A549 (cell line): ENCODE measurements at regions not wholly inside any gene's neighbourhood (a gene's known extent, or its start where the extent isn't known, plus 50 kb on each side); places are given as distances from the start of the nearest gene placed in this dataset.

Source experiments
- ATAC-seq, 2 experiments: fragments of 200-7000 bp in 1 of 2; fragments of >200 bp in 1 of 2; cut with Nextera tagmentation in 1 of 2; cut with Tn5 transposase in 1 of 2; 3 replicates each; pipeline versions ENCODE4 v1.8.0 to v1.9.1; 2018 to 2020; ENCODE audit warnings: mild to moderate bottlenecking in 1 of 2, moderate library complexity in 1 of 2
- CTCF ChIA-PET: fragments of 300-600 bp; sonication (Branson Sonifier 250); formaldehyde crosslinking; extraction: SDS; loops from one replicate; lab custom pipeline; 2021; ENCODE audit warnings: antibody characterized with exemption, inconsistent platforms; lab: Yijun Ruan, JAX
- POLR2A ChIA-PET: fragments of 350-600 bp; formaldehyde crosslinking; extraction: SDS; loops from one replicate; lab custom pipeline; 2021; ENCODE audit warnings: antibody characterized with exemption, inconsistent platforms; lab: Yijun Ruan, JAX
- DNase-seq, 2 experiments: peaks; one replicate each; pipeline versions ENCODE4 v3.0.0 to v3.0.0-alpha.2; 2011 to 2016; ENCODE audit warnings: low read depth in 1 of 2, low spot score in 1 of 2
- FAIRE-seq: peaks from 2 replicates; lab custom pipeline; 2011; peaks lifted over from hg19 to GRCh38; lab: Jason Lieb, UNC
- H3K27ac ChIP-seq, 2 experiments: fragments of >200 bp; sonication (Bioruptor Twin); formaldehyde crosslinking; 3 replicates each; pipeline ENCODE4 v1.5.1; 2016 to 2017
- H3K4me1 ChIP-seq: fragments of >200 bp; sonication (Bioruptor Twin); formaldehyde crosslinking; 3 replicates; pipeline ENCODE4 v1.6.1; 2016
- H3K4me2 ChIP-seq: fragments of >200 bp; sonication (Bioruptor Twin); formaldehyde crosslinking; 3 replicates; pipeline ENCODE4 v1.6.1; 2016
- H3K4me3 ChIP-seq: fragments of >200 bp; sonication (Bioruptor Twin); formaldehyde crosslinking; 3 replicates; pipeline ENCODE4 v1.5.1; 2016
- H3K9me3 ChIP-seq: fragments of >200 bp; sonication (Bioruptor Twin); formaldehyde crosslinking; 3 replicates; pipeline ENCODE4 v1.6.1; 2016
- CHD4 ChIP-seq: fragments of 200-600 bp; sonication (generic); IDR thresholded peaks from 2 replicates; pipeline ENCODE4 v1.6.1; 2016; ENCODE audit warnings: antibody characterized with exemption, mild to moderate bottlenecking, borderline replicate concordance
- CTCF ChIP-seq: fragments of >200 bp; sonication (Bioruptor Twin); formaldehyde crosslinking; IDR thresholded peaks from 3 replicates; pipeline ENCODE4 v1.5.1; 2016
- E2F6 ChIP-seq: IDR thresholded peaks from 2 replicates; pipeline ENCODE4 v1.6.1; 2012; ENCODE audit warnings: low read depth, borderline replicate concordance
- EP300 ChIP-seq, 2 experiments: fragments of >200 bp; sonication (Bioruptor Twin); formaldehyde crosslinking; IDR thresholded peaks; 2 replicates in 1 of 2; 3 replicates in 1 of 2; pipeline ENCODE4 v1.6.1; 2016 to 2017
- FOXS1 ChIP-seq: fragments of 250-450 bp; sonication (Bioruptor Pico); IDR thresholded peaks from 2 replicates; pipeline ENCODE4 v1.5.0; 2020; ENCODE audit warnings: mild to moderate bottlenecking, moderate library complexity
- GATA3 ChIP-seq: IDR thresholded peaks from 2 replicates; pipeline ENCODE4 v1.6.1; 2012; ENCODE audit warnings: borderline replicate concordance
- HES2 ChIP-seq: fragments of >200 bp; sonication (Bioruptor Twin); formaldehyde crosslinking; IDR thresholded peaks from 2 replicates; pipeline ENCODE4 v1.6.1; 2016
- HOXA7 ChIP-seq: fragments of 250-450 bp; sonication (Bioruptor Pico); IDR thresholded peaks from 2 replicates; pipeline ENCODE4 v1.5.0; 2020; ENCODE audit warnings: mild to moderate bottlenecking, moderate library complexity
- HOXB13 ChIP-seq: fragments of 250-450 bp; sonication (Bioruptor Pico); IDR thresholded peaks from 2 replicates; pipeline ENCODE4 v1.5.0; 2020; ENCODE audit warnings: low read depth, mild to moderate bottlenecking, moderate library complexity
- JUN ChIP-seq, 2 experiments: fragments of >200 bp; sonication (Bioruptor Twin); formaldehyde crosslinking; IDR thresholded peaks; 2 replicates in 1 of 2; 3 replicates in 1 of 2; pipeline ENCODE4 v1.6.1; 2016 to 2017
- MAFK ChIP-seq: fragments of 450-650 bp; IDR thresholded peaks from 2 replicates; pipeline ENCODE4 v1.6.1; 2014; ENCODE audit not compliant: partially characterized antibody
- PHF8 ChIP-seq: fragments of 200-600 bp; sonication (generic); IDR thresholded peaks from 2 replicates; pipeline ENCODE4 v1.6.1; 2016; ENCODE audit warnings: low read depth, mild to moderate bottlenecking, antibody characterized with exemption, moderate library complexity, borderline replicate concordance
- POLR2A ChIP-seq: IDR thresholded peaks from 2 replicates; pipeline ENCODE4 v1.6.1; 2012; ENCODE audit warnings: mild to moderate bottlenecking, low read length
- RAD21 ChIP-seq, 2 experiments: fragments of >200 bp in 1 of 2; sonication (Bioruptor Twin) in 1 of 2; formaldehyde crosslinking in 1 of 2; IDR thresholded peaks in 1 of 2; conservative IDR thresholded peaks in 1 of 2; 2 replicates in 1 of 2; 3 replicates in 1 of 2; pipeline ENCODE4 v1.6.1; 2012 to 2018; ENCODE audit warnings: inconsistent platforms in 1 of 2
- RCOR1 ChIP-seq: fragments of 150-350 bp; IDR thresholded peaks from 2 replicates; pipeline ENCODE4 v1.6.1; 2014; ENCODE audit warnings: antibody characterized with exemption, low read length, low read depth
- RFX5 ChIP-seq: fragments of 450-650 bp; IDR thresholded peaks from 2 replicates; pipeline ENCODE4 v1.7.1; 2014; ENCODE audit warnings: antibody characterized with exemption, mild to moderate bottlenecking, moderate library complexity
- SMC3 ChIP-seq: fragments of >200 bp; sonication (Bioruptor Twin); formaldehyde crosslinking; IDR thresholded peaks from 3 replicates; pipeline ENCODE4 v1.6.1; 2018; ENCODE audit warnings: inconsistent platforms
- TFCP2L1 ChIP-seq: fragments of 250-450 bp; sonication (Bioruptor Pico); IDR thresholded peaks from 2 replicates; pipeline ENCODE4 v1.5.0; 2021; ENCODE audit warnings: mild to moderate bottlenecking
- ZFP36 ChIP-seq: fragments of 450-650 bp; IDR thresholded peaks from 2 replicates; pipeline ENCODE4 v1.6.1; 2014; ENCODE audit warnings: borderline replicate concordance; ENCODE audit not compliant: partially characterized antibody
- ZSCAN20 ChIP-seq: fragments of 250-450 bp; sonication (Bioruptor Pico); IDR thresholded peaks from 2 replicates; pipeline ENCODE4 v1.8.0; 2022; ENCODE audit warnings: mild to moderate bottlenecking, moderate library complexity
- WGBS: methylation state at CpG from one replicate; pipeline ENCODE4 v1.1.6; 2017; ENCODE audit errors: missing lambda C conversion rate; 5-methylcytosine and 5-hydroxymethylcytosine counted together
- TF ChIP-seq, protein P1 (sequence below): fragments of 150-350 bp; IDR thresholded peaks from 2 replicates; pipeline ENCODE4 v1.6.1; 2014; ENCODE audit warnings: low read depth, mild to moderate bottlenecking, low read length
- TF ChIP-seq, protein P2 (sequence below): fragments of 450-650 bp; IDR thresholded peaks from 2 replicates; pipeline ENCODE4 v1.6.1; 2014; ENCODE audit warnings: antibody characterized with exemption
- TF ChIP-seq, protein P3 (sequence below): fragments of 250-450 bp; sonication (Bioruptor Pico); IDR thresholded peaks from 2 replicates; pipeline ENCODE4 v1.5.0; 2021; ENCODE audit warnings: mild to moderate bottlenecking, moderate library complexity, borderline replicate concordance

DNA sequence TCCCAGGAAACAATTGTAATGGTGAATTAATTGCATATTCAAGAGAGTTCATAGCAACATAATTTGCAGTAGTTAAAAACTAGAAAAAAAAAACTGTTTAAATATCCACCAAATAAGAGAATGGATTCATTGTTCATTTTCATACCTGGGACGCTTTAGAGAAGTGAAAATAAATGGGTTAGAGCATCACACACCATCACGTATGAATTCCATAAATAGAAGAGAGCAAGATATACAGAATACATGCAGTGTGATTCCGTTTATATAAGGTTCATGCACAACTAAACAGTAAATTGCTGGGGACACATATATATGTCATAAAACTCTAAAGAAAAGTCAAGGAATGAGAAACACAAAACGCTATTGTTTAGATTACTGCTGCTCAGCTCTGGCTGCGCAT is 577.0 kb upstream of the KCNMB2 start (continued):
- TF ChIP-seq JUN (IDR thresholded peaks at IDR 0.05): no peak
- no peak for TF ChIP-seq SMC3
- no peak for TF ChIP-seq ZFP36
- no peak for TF ChIP-seq MAFK
- no peak for TF ChIP-seq EP300 (IDR thresholded peaks at IDR 0.05)
- TF ChIP-seq HOXB13 (CRISPR knock-in tag): no peak
- TF ChIP-seq, all 56 proteins: peak for 0

DNA sequence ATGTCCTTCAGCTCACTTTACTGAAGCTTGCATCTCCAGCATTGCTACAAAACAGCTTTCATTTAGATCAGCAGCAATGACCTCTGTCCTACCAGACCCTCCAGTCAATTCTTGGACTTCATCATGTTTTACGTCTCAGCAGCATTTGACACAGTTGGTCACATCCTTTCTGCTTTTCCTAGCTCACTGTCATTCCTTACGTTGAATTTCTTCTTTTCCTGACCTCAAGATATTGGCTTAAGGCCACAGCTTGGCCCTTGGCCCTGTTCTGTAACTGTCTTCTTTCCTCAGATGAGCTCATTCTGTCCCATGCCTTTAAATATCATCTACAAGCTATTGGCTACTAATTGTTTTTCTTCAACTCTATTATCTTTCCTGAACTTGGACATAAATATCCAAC is 576.2 kb upstream of the KCNMB2 start:
- no peak overlapping the region for H3K27ac ChIP-seq
- no peak overlapping the region for H3K4me2 ChIP-seq
- ATAC-seq (no peak), DNase-seq (no peak), FAIRE-seq (no peak)
- TF ChIP-seq CTCF (no peak), GATA3 (no peak), POLR2A (no peak)
- no peak overlapping the region for H3K4me3 ChIP-seq
- CTCF ChIA-PET: no interaction called here
- POLR2A ChIA-PET: no interaction called here
- WGBS: 85% methylated on average over 2 of the region's 2 CpGs
- H3K4me1 ChIP-seq: no peaks in the 10 kb centered on the region
- H3K9me3 ChIP-seq: no peaks in the 10 kb centered on the region

DNA sequence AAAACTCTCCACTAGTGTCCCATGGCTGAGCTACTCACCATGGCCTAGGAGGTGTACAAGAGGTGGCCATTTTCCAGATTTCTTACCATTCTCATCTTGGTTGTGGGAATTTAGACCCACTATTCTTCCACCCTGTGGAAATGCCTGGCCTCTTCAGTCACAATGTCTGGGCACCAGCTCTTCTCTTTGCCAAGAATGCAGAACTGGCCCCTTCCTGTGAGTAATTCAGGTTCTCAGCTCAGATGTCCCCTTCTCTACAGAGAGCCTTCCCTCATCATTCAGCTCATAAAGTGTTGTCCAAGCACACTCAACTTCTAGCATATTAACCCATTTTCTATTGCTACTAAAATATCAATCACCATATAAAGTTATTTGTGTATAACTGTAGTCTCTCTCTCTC is 575.5 kb upstream of the KCNMB2 start:
- TF ChIP-seq CHD4: no peak
- TF ChIP-seq RAD21 (conservative IDR thresholded peaks at IDR 0.05 in 1 of 2, IDR thresholded peaks at IDR 0.05 in 1 of 2): no peak
- no peak for TF ChIP-seq HES2
- TF ChIP-seq TFCP2L1 (CRISPR knock-in tag): no peak
- TF ChIP-seq E2F6: no peak
- no peak for TF ChIP-seq HOXA7 (CRISPR knock-in tag)
- TF ChIP-seq ZSCAN20 (CRISPR knock-in tag): no peak
- no peak for TF ChIP-seq JUN (IDR thresholded peaks at IDR 0.05)
- no peak for TF ChIP-seq RCOR1
- no peak for TF ChIP-seq RFX5
- TF ChIP-seq, protein P1, sequence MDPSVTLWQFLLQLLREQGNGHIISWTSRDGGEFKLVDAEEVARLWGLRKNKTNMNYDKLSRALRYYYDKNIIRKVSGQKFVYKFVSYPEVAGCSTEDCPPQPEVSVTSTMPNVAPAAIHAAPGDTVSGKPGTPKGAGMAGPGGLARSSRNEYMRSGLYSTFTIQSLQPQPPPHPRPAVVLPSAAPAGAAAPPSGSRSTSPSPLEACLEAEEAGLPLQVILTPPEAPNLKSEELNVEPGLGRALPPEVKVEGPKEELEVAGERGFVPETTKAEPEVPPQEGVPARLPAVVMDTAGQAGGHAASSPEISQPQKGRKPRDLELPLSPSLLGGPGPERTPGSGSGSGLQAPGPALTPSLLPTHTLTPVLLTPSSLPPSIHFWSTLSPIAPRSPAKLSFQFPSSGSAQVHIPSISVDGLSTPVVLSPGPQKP: no peak
- no peak for TF ChIP-seq PHF8
- TF ChIP-seq, protein P2, sequence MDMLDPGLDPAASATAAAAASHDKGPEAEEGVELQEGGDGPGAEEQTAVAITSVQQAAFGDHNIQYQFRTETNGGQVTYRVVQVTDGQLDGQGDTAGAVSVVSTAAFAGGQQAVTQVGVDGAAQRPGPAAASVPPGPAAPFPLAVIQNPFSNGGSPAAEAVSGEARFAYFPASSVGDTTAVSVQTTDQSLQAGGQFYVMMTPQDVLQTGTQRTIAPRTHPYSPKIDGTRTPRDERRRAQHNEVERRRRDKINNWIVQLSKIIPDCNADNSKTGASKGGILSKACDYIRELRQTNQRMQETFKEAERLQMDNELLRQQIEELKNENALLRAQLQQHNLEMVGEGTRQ: no peak
- TF ChIP-seq, protein P3, sequence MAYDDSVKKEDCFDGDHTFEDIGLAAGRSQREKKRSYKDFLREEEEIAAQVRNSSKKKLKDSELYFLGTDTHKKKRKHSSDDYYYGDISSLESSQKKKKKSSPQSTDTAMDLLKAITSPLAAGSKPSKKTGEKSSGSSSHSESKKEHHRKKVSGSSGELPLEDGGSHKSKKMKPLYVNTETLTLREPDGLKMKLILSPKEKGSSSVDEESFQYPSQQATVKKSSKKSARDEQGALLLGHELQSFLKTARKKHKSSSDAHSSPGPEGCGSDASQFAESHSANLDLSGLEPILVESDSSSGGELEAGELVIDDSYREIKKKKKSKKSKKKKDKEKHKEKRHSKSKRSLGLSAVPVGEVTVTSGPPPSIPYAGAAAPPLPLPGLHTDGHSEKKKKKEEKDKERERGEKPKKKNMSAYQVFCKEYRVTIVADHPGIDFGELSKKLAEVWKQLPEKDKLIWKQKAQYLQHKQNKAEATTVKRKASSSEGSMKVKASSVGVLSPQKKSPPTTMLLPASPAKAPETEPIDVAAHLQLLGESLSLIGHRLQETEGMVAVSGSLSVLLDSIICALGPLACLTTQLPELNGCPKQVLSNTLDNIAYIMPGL (CRISPR knock-in tag): no peak
- no peak for TF ChIP-seq GATA3
- no peak for TF ChIP-seq FOXS1 (CRISPR knock-in tag)
- no peak for FAIRE-seq
- no peak for ATAC-seq
- no peak overlapping the region for H3K4me2 ChIP-seq
- no peak for DNase-seq
- no peak overlapping the region for H3K27ac ChIP-seq
- ChIA-PET CTCF (no interaction called here), POLR2A (no interaction called here)
- no peaks in the 10 kb centered on the region for H3K4me1 ChIP-seq
- no peaks in the 10 kb centered on the region for H3K9me3 ChIP-seq
- no peak overlapping the region for H3K4me3 ChIP-seq
